HCT116 (cell line): ENCODE measurements at regions not wholly inside any gene's neighbourhood (a gene's known extent, or its start where the extent isn't known, plus 50 kb on each side); places are given as distances from the start of the nearest gene placed in this dataset.

Experiments used
- ATAC-seq: fragments of 200-7000 bp; cut with Tn5 transposase; 2 replicates; pipeline ENCODE4 v1.9.1; 2020; ENCODE audit warnings: mild to moderate bottlenecking, moderate library complexity
- BruUV-seq: library from RNA; stranded (reverse); fragments of 400-500 nt; replicated peaks from 2 replicates; lab custom pipeline; 2021; lab: Mats Ljungman, UMichigan
- CTCF ChIA-PET: fragments of 300-600 bp; sonication (Branson Sonifier 250); formaldehyde crosslinking; loops from one replicate; lab custom pipeline; 2021; ENCODE audit warnings: antibody characterized with exemption; lab: Charles Lee
- POLR2A ChIA-PET: fragments of 300-600, 350-600 bp; sonication (Branson Sonifier 250); formaldehyde crosslinking; loops from one replicate; lab custom pipeline; 2021; ENCODE audit warnings: antibody characterized with exemption; lab: Charles Lee
- RAD21 ChIA-PET, 2 experiments: fragments of 300-600 bp; sonication (Branson Sonifier 250); formaldehyde crosslinking; loops; one replicate each; lab custom pipeline; 2023; ENCODE audit warnings: low total read pairs in 2 of 2; ENCODE audit not compliant: uncharacterized antibody in 2 of 2, unreplicated experiment in 2 of 2, low non-redundant PET in 1 of 2; lab: Charles Lee
- DNase-seq: peaks from one replicate; pipeline ENCODE4 v3.0.0-alpha.2; 2010; ENCODE audit warnings: low read depth, low spot score
- H2AFZ ChIP-seq: fragments of 200-600 bp; shearing (Covaris generic), sonication (generic); 2 replicates; pipeline ENCODE4 v1.6.1; 2017; ENCODE audit warnings: low read depth, mixed run types, mixed read lengths, antibody characterized with exemption, low read length; ENCODE audit not compliant: poor library complexity, severe bottlenecking
- H3K27ac ChIP-seq: 2 replicates; pipeline ENCODE4 v1.5.1; 2012; ENCODE audit warnings: low read depth, low read length
- H3K27me3 ChIP-seq: fragments of 200-600 bp; sonication (generic); 2 replicates; pipeline ENCODE4 v1.6.1; 2016; ENCODE audit warnings: mixed run types, low read length, mixed read lengths; ENCODE audit not compliant: insufficient read depth
- H3K36me3 ChIP-seq, 2 experiments: fragments of 200-500 bp in 1 of 2; fragments of 200-600 bp in 1 of 2; sonication (Bioruptor generic) in 1 of 2; sonication (generic) in 1 of 2; 2 replicates each; pipeline versions ENCODE4 v1.5.1 to v1.6.1; 2014 to 2016; ENCODE audit warnings: low read length in 2 of 2, inconsistent platforms in 1 of 2, mixed read lengths in 1 of 2, mixed run types in 1 of 2; ENCODE audit not compliant: insufficient read depth in 2 of 2, control insufficient read depth in 1 of 2
- H3K4me1 ChIP-seq, 2 experiments: fragments of 200-600 bp in 1 of 2; sonication (generic) in 1 of 2; 2 replicates each; pipeline versions ENCODE4 v1.5.1 to v1.6.1; 2012 to 2017; ENCODE audit warnings: low read length in 2 of 2, inconsistent platforms in 1 of 2, mild to moderate bottlenecking in 1 of 2, mixed read lengths in 1 of 2, mixed run types in 1 of 2, moderate library complexity in 1 of 2; ENCODE audit not compliant: insufficient read depth in 2 of 2, control insufficient read depth in 1 of 2
- H3K4me2 ChIP-seq: fragments of 200-600 bp; sonication (generic); 2 replicates; pipeline ENCODE4 v1.6.1; 2017; ENCODE audit warnings: mixed run types, low read length, mixed read lengths
- H3K4me3 ChIP-seq, 2 experiments: fragments of 200-600 bp in 1 of 2; sonication (generic) in 1 of 2; replicated peaks in 1 of 2; 2 replicates each; pipeline ENCODE4 v1.5.1; 2011 to 2016; ENCODE audit warnings: low read length in 2 of 2, control low read depth in 1 of 2, low read depth in 1 of 2, mild to moderate bottlenecking in 1 of 2, mixed read lengths in 1 of 2, mixed run types in 1 of 2
- H3K79me2 ChIP-seq: fragments of 200-600 bp; sonication (generic); 2 replicates; pipeline ENCODE4 v1.6.1; 2017; ENCODE audit warnings: mild to moderate bottlenecking, mixed run types, low read length, moderate library complexity, mixed read lengths; ENCODE audit not compliant: insufficient read depth
- H3K9ac ChIP-seq: fragments of 200-600 bp; sonication (generic); 2 replicates; pipeline ENCODE4 v1.6.1; 2016; ENCODE audit warnings: low read length, mixed read lengths
- H3K9me2 ChIP-seq: fragments of 200-600 bp; sonication (generic), shearing (Covaris generic); 2 replicates; pipeline ENCODE4 v1.6.1; 2017; ENCODE audit warnings: mixed run types, mild to moderate bottlenecking, moderate library complexity; ENCODE audit not compliant: insufficient read depth
- H3K9me3 ChIP-seq, 2 experiments: fragments of 200-500 bp in 1 of 2; fragments of 200-600 bp in 1 of 2; sonication (Bioruptor generic) in 1 of 2; sonication (generic) in 1 of 2; 2 replicates each; pipeline ENCODE4 v1.6.1; 2014 to 2017; ENCODE audit warnings: low read length in 2 of 2, mixed read lengths in 2 of 2, inconsistent platforms in 1 of 2, low read depth in 1 of 2, mild to moderate bottlenecking in 1 of 2, mixed run types in 1 of 2, moderate library complexity in 1 of 2; ENCODE audit not compliant: control insufficient read depth in 1 of 2, insufficient read depth in 1 of 2
- H4K20me1 ChIP-seq: fragments of 200-600 bp; sonication (generic), shearing (Covaris generic); 2 replicates; pipeline ENCODE4 v1.6.1; 2017; ENCODE audit warnings: mixed run types, mild to moderate bottlenecking, moderate library complexity; ENCODE audit not compliant: insufficient read depth
- ATF3 ChIP-seq: IDR thresholded peaks from 2 replicates; pipeline ENCODE4 v1.6.1; 2012
- CBX3 ChIP-seq: IDR thresholded peaks from 2 replicates; pipeline ENCODE4 v1.6.1; 2012; ENCODE audit warnings: low read depth
- CEBPB ChIP-seq: IDR thresholded peaks from 2 replicates; pipeline ENCODE4 v1.6.1; 2012; ENCODE audit warnings: low read depth
- EGR1 ChIP-seq: IDR thresholded peaks from 2 replicates; pipeline ENCODE4 v1.6.1; 2012; ENCODE audit warnings: low read depth
- ELF1 ChIP-seq: IDR thresholded peaks from 2 replicates; pipeline ENCODE4 v1.6.1; 2012; ENCODE audit warnings: low read depth, borderline replicate concordance
- EZH2phosphoT487 ChIP-seq: fragments of 200-600 bp; IDR thresholded peaks from 2 replicates; pipeline ENCODE4 v1.6.1; 2018; ENCODE audit warnings: antibody characterized with exemption, borderline replicate concordance
- JUND ChIP-seq: IDR thresholded peaks from 2 replicates; pipeline ENCODE4 v1.6.1; 2012
- MAX ChIP-seq: IDR thresholded peaks from 2 replicates; pipeline ENCODE4 v1.6.1; 2012
- POLR2A ChIP-seq: IDR thresholded peaks from 2 replicates; pipeline ENCODE4 v1.7.0; 2011; ENCODE audit warnings: borderline replicate concordance; ENCODE audit not compliant: insufficient read depth, insufficient read length; ENCODE audit errors: extremely low read depth
- POLR2AphosphoS5 ChIP-seq: IDR thresholded peaks from 2 replicates; pipeline ENCODE4 v1.6.1; 2011; ENCODE audit warnings: mild to moderate bottlenecking, low read depth, low read length, moderate library complexity
- SIN3A ChIP-seq: IDR thresholded peaks from 2 replicates; pipeline ENCODE4 v1.6.1; 2012; ENCODE audit warnings: low read depth
- SP1 ChIP-seq: IDR thresholded peaks from 2 replicates; pipeline ENCODE4 v1.6.1; 2012; ENCODE audit warnings: low read depth
- TCF7L2 ChIP-seq: IDR thresholded peaks from 2 replicates; pipeline ENCODE4 v1.7.0; 2011; ENCODE audit warnings: borderline replicate concordance, inconsistent platforms; ENCODE audit not compliant: insufficient read depth, insufficient read length; ENCODE audit errors: extremely low read depth
- YY1 ChIP-seq: IDR thresholded peaks from 2 replicates; pipeline ENCODE4 v1.6.1; 2011; ENCODE audit warnings: low read length, low read depth, moderate library complexity, mild to moderate bottlenecking; ENCODE audit not compliant: insufficient replicate concordance; ENCODE audit errors: extremely low read depth
- ZBTB33 ChIP-seq: IDR thresholded peaks from 2 replicates; pipeline ENCODE4 v1.6.1; 2011; ENCODE audit warnings: mild to moderate bottlenecking, low read length, moderate library complexity; ENCODE audit not compliant: insufficient replicate concordance; ENCODE audit errors: extremely low read depth
- intact Hi-C: fragments of 100-400 bp; cut with micrococcal nuclease; formaldehyde crosslinking; loops from 2 replicates; pipeline ENCODE4 v1.10.0; 2022

GRCh38 chrX:11886745-11887144 lies 128.7 kb downstream of the MSL3 start:
- ATAC-seq (no peak), DNase-seq (no peak)
- Histone ChIP-seq H3K36me3 (no peaks in the 10 kb centered on the region), H3K79me2 (no peaks in the 10 kb centered on the region), H4K20me1 (no peaks in the 10 kb centered on the region), H3K27me3 (no peaks in the 10 kb centered on the region), H2AFZ (no peak overlapping the region), H3K27ac (no peak overlapping the region), H3K4me3 (no peak overlapping the region), H3K9me3 (no peaks in the 10 kb centered on the region), H3K4me2 (no peak overlapping the region), H3K4me1 (no peaks in the 10 kb centered on the region), H3K9me2 (no peaks in the 10 kb centered on the region), H3K9ac (no peak overlapping the region)
- ChIA-PET CTCF (no interaction called here), POLR2A (no interaction called here), RAD21 (no interaction called here)
- intact Hi-C loops = no loop called here
- BruUV-seq = no TSS peak
- TF ChIP-seq POLR2AphosphoS5 (no peak), SIN3A (no peak), EZH2phosphoT487 (no peak), SP1 (no peak), YY1 (no peak), CEBPB (no peak), CBX3 (no peak)

- DNase-seq = no peak
- ChIA-PET CTCF (no interaction called here), RAD21 (no interaction called here), POLR2A (no interaction called here)
- Histone ChIP-seq H3K79me2 (no peaks in the 10 kb centered on the region), H3K9ac (no peak overlapping the region), H3K9me2 (no peaks in the 10 kb centered on the region), H3K4me1 (no peaks in the 10 kb centered on the region), H3K36me3 (no peaks in the 10 kb centered on the region), H3K9me3 (no peaks in the 10 kb centered on the region), H2AFZ (no peak overlapping the region), H3K27ac (no peak overlapping the region), H4K20me1 (no peaks in the 10 kb centered on the region), H3K4me3 (no peak overlapping the region), H3K4me2 (no peak overlapping the region), H3K27me3 (no peaks in the 10 kb centered on the region)
- intact Hi-C loops = no loop called here
- TF ChIP-seq EGR1 = no peak
- no peak for TF ChIP-seq POLR2AphosphoS5
- TF ChIP-seq ELF1 = no peak
- TF ChIP-seq EZH2phosphoT487 = no peak
- no peak for TF ChIP-seq MAX
- no peak for TF ChIP-seq TCF7L2
- no peak for TF ChIP-seq ZBTB33
- TF ChIP-seq POLR2A = no peak
- TF ChIP-seq ATF3 = no peak
- TF ChIP-seq YY1 = no peak
- no peak for TF ChIP-seq JUND
- no peak for TF ChIP-seq CEBPB
- TF ChIP-seq SIN3A = no peak
- TF ChIP-seq CBX3 = no peak
- no TSS peak for BruUV-seq
- ATAC-seq = no peak
Measured at GRCh38 chrX:11887175-11887574, 129.1 kb downstream of the MSL3 start.
